ENCODE measurements at regions not wholly inside any gene's neighbourhood (a gene's known extent, or its start where the extent isn't known, plus 50 kb on each side); places are given as distances from the start of the nearest gene placed in this dataset.

- DNase-seq = no peak
Measured at GRCh38 chr3:117746066-117746465, 1036.5 kb downstream of the TUSC7 start.

- no peak for DNase-seq
Measured at GRCh38 chr3:117748131-117748530, 1038.6 kb downstream of the TUSC7 start.

DNA sequence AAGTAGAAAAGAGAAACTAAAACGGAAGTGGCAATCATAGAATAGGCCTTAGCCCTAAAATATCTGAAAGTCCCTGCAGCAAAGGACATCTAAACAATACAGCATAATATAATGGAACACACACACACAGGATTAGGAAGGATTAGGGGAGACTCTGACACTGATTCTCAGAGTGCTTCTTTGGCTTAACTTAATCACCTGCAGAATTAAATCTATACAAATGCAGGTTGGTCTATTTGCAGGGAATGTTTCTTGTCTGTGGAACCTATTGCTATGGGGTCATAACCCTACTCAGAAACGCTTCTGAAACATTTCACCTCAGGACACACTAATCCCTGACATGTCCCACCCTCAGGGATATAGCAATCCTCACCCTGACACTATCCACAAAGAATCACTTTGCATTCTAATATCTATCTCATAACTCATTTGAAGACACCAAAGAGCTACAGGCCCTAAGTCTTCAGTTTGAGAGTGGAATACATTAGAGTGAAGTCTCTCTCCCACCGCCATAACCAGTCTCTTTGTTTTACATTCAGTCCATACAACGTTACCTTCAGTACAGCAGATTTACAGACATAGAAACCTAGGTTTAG is 1041.2 kb downstream of the TUSC7 start:
- no peak for DNase-seq

GRCh38 chr3:117751651-117752050 is 1042.1 kb downstream of the TUSC7 start:
- no peak for DNase-seq

GRCh38 chr3:117752984-117753717 is 1043.6 kb downstream of the TUSC7 start:
- DNase-seq = no peak

- DNase-seq = no peak
Measured at GRCh38 chr3:117754058-117754457, 1044.5 kb downstream of the TUSC7 start.

- DNase-seq = no peak
Measured at GRCh38 chr3:117754841-117755240, 1045.3 kb downstream of the TUSC7 start.

DNA sequence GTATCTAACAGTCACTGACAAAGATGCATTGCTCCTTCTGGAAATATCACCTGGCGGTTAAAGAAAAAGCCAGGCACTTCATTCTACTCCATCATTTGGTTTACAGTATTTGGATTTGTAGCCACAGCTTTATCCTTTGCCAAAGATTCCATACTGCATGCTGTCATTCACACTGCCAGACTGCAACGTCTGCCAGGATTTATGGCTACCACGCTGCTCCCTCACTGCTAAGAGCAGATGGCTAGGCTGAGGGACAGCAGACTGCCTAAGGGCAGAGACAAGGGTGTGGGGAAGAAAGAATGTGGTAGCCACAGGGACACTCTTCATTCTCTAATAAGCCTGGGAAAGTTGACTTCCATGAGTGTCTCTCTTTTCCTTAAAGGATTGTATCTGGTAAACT is 1047.0 kb downstream of the TUSC7 start:
- no peak for DNase-seq

- no peak for DNase-seq
Measured at GRCh38 chr3:117761703-117762620, 1052.4 kb downstream of the TUSC7 start.

- DNase-seq = no peak
Measured at GRCh38 chr3:117762621-117763037, 1053.0 kb downstream of the TUSC7 start.

GRCh38 chr3:117763561-117763960 is 1054.0 kb downstream of the TUSC7 start:
- DNase-seq = no peak

DNA sequence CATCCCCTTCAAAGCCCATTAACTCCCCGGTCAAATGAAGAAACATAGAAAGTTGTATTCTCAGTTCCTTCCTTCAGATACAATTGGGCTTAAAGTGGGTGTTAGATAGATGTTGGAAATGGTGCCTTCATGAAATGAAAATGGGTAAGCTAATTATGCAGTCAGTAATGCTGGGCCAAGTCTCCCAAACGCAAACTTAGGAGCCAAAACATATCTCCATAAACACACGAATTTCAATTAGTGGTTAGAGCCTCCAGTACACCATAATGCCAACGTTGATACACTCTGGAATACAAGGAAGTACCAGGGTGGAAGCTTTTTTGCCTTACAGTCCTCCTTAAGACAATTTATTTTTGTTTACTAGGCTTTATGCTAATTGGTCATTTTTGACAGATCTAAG is 1059.0 kb downstream of the TUSC7 start:
- DNase-seq = no peak

GRCh38 chr3:117774130-117774529 is 1064.6 kb downstream of the TUSC7 start:
- no peak for DNase-seq

DNA sequence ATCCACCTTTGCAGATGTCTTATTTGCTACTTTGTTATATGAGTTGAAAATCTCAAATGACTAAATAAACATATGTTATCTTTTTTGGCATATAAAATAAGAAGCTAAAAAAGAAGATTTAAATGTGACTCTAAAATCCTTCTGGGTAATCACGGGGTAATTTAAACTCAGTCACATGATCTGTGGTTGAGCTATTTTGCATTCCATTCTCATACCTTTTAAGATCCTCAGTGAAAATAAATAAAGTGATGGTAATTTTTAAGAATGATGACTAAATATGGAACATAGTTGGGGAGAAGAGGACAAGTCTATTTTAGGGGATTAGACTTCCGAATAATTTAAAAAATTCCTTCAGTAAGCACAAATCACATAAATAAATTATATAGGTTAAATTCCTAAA is 1076.8 kb downstream of the TUSC7 start:
- no peak for DNase-seq

DNA sequence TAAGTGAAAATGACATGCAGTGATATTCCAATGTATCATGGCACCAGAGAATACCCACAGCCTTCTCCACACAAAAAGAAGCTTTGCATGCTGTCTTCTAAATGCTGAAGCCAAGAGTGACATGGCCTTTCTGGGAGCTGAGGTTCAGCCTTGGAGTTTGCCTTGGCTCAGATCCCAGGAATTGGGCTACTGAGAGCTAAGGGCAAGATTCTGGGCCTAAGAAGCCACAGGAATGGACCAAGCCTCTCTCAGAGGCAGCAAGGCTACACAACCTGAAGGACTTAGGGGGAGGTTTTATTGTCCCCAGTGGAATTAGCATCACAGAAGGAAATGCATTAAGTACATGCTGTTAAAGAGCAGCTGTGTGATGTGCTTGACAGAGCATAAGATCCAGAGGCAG is 1078.5 kb downstream of the TUSC7 start:
- no peak for DNase-seq

DNA sequence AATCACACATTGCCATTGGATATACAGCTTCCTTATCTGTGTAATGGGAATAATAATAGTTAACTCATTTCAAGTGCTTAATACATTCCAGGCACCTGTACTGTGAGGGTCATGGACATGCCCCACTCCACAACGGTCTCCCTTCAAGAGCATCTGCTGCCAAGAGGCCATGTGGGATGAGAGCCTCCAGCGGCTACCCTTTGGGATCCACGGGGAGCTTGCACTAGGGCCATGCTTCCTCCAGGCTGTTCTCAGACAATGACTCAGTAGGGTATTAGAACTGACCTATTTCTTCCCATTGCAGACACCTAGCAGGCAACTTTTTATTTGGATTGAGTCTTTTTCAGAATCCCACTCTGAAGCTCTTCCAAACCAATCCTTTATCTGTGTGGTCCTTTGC is 1078.9 kb downstream of the TUSC7 start:
- DNase-seq = no peak

GRCh38 chr3:117790235-117790987 is 1080.8 kb downstream of the TUSC7 start:
- no peak for DNase-seq

DNA sequence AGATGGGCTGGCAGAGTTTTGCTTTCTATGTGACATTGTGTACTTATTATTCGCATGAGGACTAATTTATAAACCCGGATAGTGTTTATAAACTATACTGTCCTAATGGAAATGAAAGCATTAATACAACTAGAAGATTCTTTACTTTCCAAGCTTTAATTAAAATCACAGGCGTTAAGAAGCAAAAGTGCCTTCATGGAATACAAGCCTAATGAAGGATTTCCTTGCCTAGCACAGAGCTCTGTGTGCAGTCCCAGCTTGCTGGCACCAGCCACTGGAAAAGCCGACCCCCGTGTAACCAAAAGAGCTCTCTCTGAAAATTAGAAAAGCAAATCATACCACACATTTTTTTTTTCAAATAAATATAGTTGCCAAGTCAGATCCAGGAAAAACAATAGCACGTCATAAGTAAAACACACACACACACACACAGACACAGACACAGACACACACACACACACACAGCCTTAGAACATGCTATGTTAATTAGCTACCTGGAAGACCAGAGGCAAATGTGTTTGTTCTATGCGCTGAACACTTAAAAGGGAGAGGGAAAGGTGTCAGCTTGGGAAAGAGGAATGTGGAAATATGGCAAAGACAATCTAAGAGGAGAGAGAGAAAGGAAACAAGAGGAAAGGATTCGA is 1084.2 kb downstream of the TUSC7 start:
- DNase-seq = no peak

- no peak for DNase-seq
Measured at GRCh38 chr3:117798221-117798620, 1088.6 kb downstream of the TUSC7 start.

DNA sequence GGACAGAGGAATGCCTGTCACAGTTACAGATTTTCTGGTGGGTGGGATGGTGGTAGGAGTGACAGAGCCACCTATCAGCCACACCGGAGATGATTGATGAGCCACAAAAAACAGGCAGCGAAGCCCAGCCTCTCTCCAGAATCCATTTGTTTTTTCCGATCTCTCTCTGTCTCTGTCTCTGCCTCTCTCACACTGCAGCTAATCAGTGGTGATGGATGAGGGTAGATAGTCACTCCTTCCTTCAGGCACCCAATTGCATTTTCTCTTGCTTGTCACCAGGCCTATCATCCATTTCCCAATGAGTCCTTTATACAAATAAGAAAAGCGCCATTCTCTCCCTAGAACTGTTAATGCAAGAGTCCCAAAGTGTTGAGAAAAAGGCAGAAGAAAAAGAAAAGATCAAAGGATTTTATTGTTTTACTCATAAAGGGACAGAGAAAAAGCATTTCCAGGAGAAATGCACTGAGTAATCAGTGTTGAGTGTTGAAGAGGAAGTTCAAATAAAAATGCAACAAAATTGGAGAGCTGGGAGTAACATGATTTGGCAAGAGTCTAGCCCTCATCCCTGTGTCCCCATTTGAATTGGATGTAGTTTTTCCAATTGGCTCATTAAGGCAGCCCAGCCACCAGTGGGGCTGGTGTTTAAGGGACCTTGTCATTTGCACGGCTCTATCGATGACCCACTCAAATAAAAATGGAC is 1089.3 kb downstream of the TUSC7 start:
- no peak for DNase-seq

GRCh38 chr3:117799387-117799735 is 1089.8 kb downstream of the TUSC7 start:
- no peak for DNase-seq

DNA sequence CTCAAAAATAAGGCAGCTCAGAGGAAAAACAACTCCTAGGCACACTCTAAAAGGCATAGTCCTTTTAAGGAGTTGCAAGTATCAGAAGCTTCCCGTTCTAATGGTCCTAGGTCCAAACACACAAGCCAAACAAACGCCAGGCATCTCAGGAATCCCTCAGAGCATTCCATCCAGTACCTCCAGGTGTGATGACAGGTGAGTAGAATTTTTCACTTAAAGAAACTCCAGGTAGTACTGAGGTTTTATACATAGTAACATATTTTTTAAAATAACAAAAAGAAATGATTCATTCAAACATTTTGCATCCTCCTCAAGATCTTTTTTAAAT is 1092.3 kb downstream of the TUSC7 start:
- no peak for DNase-seq

Data from NCI-H526 treated with DMSO at 0.1 percent for 48 hours (cell line).